Peyer's patch (tissue), 4 donors: ENCODE measurements at regions not wholly inside any gene's neighbourhood (a gene's known extent, or its start where the extent isn't known, plus 50 kb on each side); places are given as distances from the start of the nearest gene placed in this dataset.

ENCODE experiments used
- DNase-seq, 3 donors: peaks; one replicate each; pipeline ENCODE4 v3.0.0-alpha.2; 2017 to 2019
- H3K27ac ChIP-seq, 4 donors: fragments of 200-600 bp; sonication (generic); one replicate each; pipeline ENCODE4 v1.5.1; 2016 to 2019
- H3K27me3 ChIP-seq, 2 donors: fragments of 200-600 bp; sonication (generic); one replicate each; pipeline ENCODE4 v1.5.1; 2019
- H3K36me3 ChIP-seq, 3 donors: fragments of 200-600 bp; sonication (generic); one replicate each; pipeline ENCODE4 v1.5.1; 2016 to 2019
- H3K4me1 ChIP-seq, 4 donors: fragments of 200-600 bp; sonication (generic); one replicate each; pipeline ENCODE4 v1.5.1; 2016 to 2019
- H3K4me3 ChIP-seq, 4 donors: fragments of 200-600 bp; sonication (generic); 1 replicate in 3 of 4; 2 replicates in 1 of 4; pipeline ENCODE4 v1.5.1; 2016 to 2019; ENCODE audit warnings: mild to moderate bottlenecking in 1 of 4
- H3K9me3 ChIP-seq, 4 donors: fragments of 200-600 bp; sonication (generic); one replicate each; pipeline ENCODE4 v1.5.1; 2016 to 2019; ENCODE audit warnings: mild to moderate bottlenecking in 1 of 4
- POLR2A ChIP-seq, 2 donors: fragments of 450-650 bp; IDR thresholded peaks; one replicate each; pipeline ENCODE4 v1.5.1; 2017; ENCODE audit warnings: antibody characterized with exemption in 2 of 2, mild to moderate bottlenecking in 2 of 2, moderate library complexity in 2 of 2
- TF ChIP-seq, protein P1 (sequence below), 6 experiments: fragments of 450-650 bp in 4 of 6; fragments of 200-600 bp in 2 of 6; sonication (generic) in 1 of 6; IDR thresholded peaks; one replicate each; pipeline ENCODE4 v1.5.1; 2017 to 2019; ENCODE audit warnings: antibody characterized with exemption in 6 of 6, mild to moderate bottlenecking in 3 of 6, moderate library complexity in 1 of 6

DNA sequence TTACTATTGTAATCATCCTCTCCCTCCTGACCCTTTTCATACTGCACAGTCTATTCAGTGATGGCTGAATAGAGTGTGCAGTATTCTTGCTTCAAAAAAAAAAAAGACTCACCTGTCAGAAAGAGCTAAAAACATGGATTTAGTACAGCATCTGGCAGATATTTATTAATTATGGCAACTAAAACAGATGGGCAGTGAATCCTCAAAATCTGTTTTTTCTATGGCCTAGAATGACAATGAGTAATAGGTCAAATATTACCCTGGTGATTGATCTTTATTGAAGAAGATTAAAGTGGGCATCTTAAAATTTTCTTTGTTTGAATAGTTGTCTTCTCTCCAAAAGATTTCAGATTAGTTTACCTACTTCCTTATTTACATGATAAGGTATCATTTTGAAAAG is 543.6 kb downstream of the FOXG1 start:
- H3K27me3 ChIP-seq: no peaks in the 10 kb centered on the region
- no peaks in the 10 kb centered on the region for H3K4me1 ChIP-seq
- H3K27ac ChIP-seq: no peak overlapping the region
- no peak for DNase-seq
- TF ChIP-seq, protein P1, sequence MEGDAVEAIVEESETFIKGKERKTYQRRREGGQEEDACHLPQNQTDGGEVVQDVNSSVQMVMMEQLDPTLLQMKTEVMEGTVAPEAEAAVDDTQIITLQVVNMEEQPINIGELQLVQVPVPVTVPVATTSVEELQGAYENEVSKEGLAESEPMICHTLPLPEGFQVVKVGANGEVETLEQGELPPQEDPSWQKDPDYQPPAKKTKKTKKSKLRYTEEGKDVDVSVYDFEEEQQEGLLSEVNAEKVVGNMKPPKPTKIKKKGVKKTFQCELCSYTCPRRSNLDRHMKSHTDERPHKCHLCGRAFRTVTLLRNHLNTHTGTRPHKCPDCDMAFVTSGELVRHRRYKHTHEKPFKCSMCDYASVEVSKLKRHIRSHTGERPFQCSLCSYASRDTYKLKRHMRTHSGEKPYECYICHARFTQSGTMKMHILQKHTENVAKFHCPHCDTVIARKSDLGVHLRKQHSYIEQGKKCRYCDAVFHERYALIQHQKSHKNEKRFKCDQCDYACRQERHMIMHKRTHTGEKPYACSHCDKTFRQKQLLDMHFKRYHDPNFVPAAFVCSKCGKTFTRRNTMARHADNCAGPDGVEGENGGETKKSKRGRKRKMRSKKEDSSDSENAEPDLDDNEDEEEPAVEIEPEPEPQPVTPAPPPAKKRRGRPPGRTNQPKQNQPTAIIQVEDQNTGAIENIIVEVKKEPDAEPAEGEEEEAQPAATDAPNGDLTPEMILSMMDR (IDR thresholded peaks at IDR 0.05): no peak
- TF ChIP-seq POLR2A (IDR thresholded peaks at IDR 0.05): no peak
- no peaks in the 10 kb centered on the region for H3K9me3 ChIP-seq
- H3K36me3 ChIP-seq: no peaks in the 10 kb centered on the region
- no peak overlapping the region for H3K4me3 ChIP-seq

DNA sequence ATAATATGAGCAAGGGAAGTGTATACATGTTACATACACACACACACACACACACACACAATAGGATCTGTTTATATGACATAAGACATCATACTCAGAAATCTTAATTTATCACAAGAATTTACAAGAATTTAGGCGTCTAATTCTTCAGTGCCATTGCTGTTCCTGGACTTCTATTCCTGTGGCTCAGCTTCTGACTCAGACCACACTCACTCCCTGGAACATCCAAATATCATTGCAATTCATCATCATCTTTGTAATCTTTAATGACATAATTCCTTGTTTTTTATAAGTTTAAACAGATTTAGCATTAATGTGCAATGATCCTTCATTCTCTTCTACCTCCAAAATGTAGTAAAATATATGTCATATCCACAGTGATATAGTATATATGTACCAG is 544.2 kb downstream of the FOXG1 start:
- no peak overlapping the region for H3K27ac ChIP-seq
- H3K9me3 ChIP-seq: no peaks in the 10 kb centered on the region
- no peak overlapping the region for H3K4me3 ChIP-seq
- no peak for DNase-seq
- H3K36me3 ChIP-seq: no peaks in the 10 kb centered on the region
- H3K27me3 ChIP-seq: no peaks in the 10 kb centered on the region
- TF ChIP-seq POLR2A (IDR thresholded peaks at IDR 0.05): no peak
- TF ChIP-seq, protein P1 (IDR thresholded peaks at IDR 0.05): no peak
- no peaks in the 10 kb centered on the region for H3K4me1 ChIP-seq

DNA sequence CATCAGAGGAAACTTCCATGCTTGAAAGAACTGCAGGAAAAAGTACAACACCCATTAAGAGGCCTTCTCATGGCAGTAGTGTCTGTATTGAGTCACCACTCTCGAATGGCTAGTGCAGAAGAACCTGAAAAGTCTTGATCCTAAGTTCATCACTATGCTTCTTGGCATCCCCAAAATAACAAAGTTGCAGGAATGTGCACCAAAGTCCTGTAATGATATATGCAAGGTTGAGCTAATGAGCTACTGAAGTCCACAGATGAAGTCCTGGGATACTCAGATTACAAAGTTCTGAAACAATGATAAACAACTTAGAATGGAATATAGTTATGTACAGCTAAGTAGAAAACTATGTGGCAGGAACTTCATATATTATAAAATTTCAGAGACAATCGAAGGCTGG is 545.4 kb downstream of the FOXG1 start:
- no peak for TF ChIP-seq POLR2A (IDR thresholded peaks at IDR 0.05)
- TF ChIP-seq, protein P1 (IDR thresholded peaks at IDR 0.05): no peak
- Histone ChIP-seq H3K27me3 (no peaks in the 10 kb centered on the region), H3K27ac (no peak overlapping the region), H3K36me3 (no peaks in the 10 kb centered on the region), H3K9me3 (no peaks in the 10 kb centered on the region), H3K4me3 (no peak overlapping the region), H3K4me1 (no peaks in the 10 kb centered on the region)
- no peak for DNase-seq

DNA sequence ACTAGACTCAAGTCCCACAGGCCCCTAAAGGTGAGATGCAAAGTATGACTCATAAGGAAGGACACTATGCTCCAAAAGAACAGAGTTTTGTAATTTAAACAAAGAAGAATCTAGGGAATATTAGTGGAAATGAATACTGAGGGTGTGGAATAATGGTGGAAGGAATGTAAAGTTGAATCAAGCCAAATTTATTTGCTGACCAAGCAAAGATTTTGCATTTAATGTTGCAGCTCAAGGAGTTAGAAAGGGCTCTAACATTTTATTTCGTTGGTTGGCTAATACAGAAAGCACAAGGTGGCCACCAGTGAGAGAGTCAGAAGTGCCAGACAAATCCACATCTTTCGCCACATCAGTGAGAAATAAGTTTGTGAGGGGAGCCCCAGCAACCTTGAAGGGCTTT is 550.3 kb downstream of the FOXG1 start:
- no peaks in the 10 kb centered on the region for H3K27me3 ChIP-seq

DNA sequence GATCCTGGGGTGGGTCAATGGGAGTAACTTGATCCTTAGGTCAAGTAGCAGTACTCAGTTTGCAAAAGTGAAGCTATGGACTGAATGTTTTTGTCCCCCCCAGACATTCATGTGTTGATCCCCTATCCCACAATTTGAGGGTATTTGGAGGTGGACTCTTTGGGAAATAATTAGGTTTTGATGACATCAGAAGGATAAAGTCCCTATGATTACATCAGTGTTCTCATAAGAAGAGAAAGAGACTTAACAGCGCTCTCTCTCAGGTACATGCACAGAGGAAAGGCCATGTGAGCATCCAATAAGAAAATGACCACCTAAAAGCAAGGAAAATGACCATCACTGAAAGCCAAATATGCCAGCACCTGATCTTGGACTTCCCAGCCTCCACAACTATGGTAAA is 550.8 kb downstream of the FOXG1 start:
- H3K27ac ChIP-seq: no peak overlapping the region
- TF ChIP-seq, protein P1 (IDR thresholded peaks at IDR 0.05): no peak
- TF ChIP-seq POLR2A (IDR thresholded peaks at IDR 0.05): no peak

More for the DNA sequence above, 550.3 kb downstream of the FOXG1 start:
- H3K9me3 ChIP-seq: no peaks in the 10 kb centered on the region
- H3K4me1 ChIP-seq: no peaks in the 10 kb centered on the region
- H3K27ac ChIP-seq: no peak overlapping the region
- no peak overlapping the region for H3K4me3 ChIP-seq
- no peak for TF ChIP-seq POLR2A (IDR thresholded peaks at IDR 0.05)
- TF ChIP-seq, protein P1 (IDR thresholded peaks at IDR 0.05): no peak
- DNase-seq: no peak
- no peaks in the 10 kb centered on the region for H3K36me3 ChIP-seq

DNA sequence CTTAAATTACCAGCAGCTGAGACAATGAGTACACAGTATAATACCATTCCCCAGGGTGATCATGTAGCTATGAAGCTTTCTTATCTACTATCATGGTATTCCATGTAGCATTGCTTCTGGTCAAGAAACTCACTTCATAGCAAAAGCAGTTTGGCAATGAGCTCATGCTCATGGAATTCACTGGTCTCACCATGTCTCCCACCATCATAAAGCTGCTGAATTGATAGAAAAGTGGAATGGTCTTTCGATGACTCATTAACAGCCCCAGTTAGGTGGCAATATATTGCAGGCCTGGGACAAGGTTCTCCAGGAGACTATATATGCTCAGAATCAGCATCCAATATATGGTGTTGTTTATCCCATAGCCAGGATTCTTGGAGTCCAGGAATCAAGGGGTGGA is 553.7 kb downstream of the FOXG1 start:
- Histone ChIP-seq H3K27me3 (no peaks in the 10 kb centered on the region), H3K4me1 (no peaks in the 10 kb centered on the region), H3K27ac (no peak overlapping the region), H3K36me3 (no peaks in the 10 kb centered on the region), H3K4me3 (no peak overlapping the region), H3K9me3 (no peaks in the 10 kb centered on the region)
- no peak for DNase-seq
- TF ChIP-seq, protein P1 (IDR thresholded peaks at IDR 0.05): no peak
- no peak for TF ChIP-seq POLR2A (IDR thresholded peaks at IDR 0.05)

More for the DNA sequence above, 550.8 kb downstream of the FOXG1 start:
- no peak for DNase-seq
- Histone ChIP-seq H3K4me1 (no peaks in the 10 kb centered on the region), H3K27me3 (no peaks in the 10 kb centered on the region), H3K4me3 (no peak overlapping the region), H3K9me3 (no peaks in the 10 kb centered on the region), H3K36me3 (no peaks in the 10 kb centered on the region)
